OCI-LY3 (cell line): ENCODE measurements at regions not wholly inside any gene's neighbourhood (a gene's known extent, or its start where the extent isn't known, plus 50 kb on each side); places are given as distances from the start of the nearest gene placed in this dataset.

Source experiments
- CTCF ChIP-seq: fragments of 200-600, 300-600 bp; sonication (generic); IDR thresholded peaks from 2 replicates; pipeline ENCODE4 v1.5.1; 2014; ENCODE audit warnings: antibody characterized with exemption, low read length, low read depth
- EZH2phosphoT487 ChIP-seq: fragments of 200-600 bp; shearing (Covaris generic); IDR thresholded peaks from 2 replicates; pipeline ENCODE4 v1.6.1; 2018; ENCODE audit warnings: antibody characterized with exemption, mixed run types, low read depth

DNA sequence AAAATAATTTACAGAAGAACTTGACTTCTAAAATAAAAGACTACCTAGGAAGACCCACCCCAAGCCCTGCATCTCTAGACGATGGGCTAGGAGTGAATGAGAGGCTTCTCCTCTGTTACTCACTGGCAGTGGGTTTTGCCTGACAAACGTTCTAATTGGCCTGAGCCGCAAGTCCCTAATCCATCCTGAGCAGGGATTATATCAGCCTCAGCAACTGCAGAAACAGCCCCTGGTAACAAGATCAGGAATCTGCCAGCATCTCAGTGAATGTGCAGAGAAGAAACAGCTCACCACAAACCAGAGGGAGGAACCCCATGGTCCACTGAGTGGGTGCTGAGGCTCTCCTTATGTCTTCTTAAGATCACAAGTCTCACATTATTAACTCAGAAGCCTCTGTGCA is 240.6 kb downstream of the BRINP2 start:
- no peak for TF ChIP-seq CTCF
- TF ChIP-seq EZH2phosphoT487: no peak
